ENCODE measurements at regions not wholly inside any gene's neighbourhood (a gene's known extent, or its start where the extent isn't known, plus 50 kb on each side); places are given as distances from the start of the nearest gene placed in this dataset.

- TF ChIP-seq, protein P1, sequence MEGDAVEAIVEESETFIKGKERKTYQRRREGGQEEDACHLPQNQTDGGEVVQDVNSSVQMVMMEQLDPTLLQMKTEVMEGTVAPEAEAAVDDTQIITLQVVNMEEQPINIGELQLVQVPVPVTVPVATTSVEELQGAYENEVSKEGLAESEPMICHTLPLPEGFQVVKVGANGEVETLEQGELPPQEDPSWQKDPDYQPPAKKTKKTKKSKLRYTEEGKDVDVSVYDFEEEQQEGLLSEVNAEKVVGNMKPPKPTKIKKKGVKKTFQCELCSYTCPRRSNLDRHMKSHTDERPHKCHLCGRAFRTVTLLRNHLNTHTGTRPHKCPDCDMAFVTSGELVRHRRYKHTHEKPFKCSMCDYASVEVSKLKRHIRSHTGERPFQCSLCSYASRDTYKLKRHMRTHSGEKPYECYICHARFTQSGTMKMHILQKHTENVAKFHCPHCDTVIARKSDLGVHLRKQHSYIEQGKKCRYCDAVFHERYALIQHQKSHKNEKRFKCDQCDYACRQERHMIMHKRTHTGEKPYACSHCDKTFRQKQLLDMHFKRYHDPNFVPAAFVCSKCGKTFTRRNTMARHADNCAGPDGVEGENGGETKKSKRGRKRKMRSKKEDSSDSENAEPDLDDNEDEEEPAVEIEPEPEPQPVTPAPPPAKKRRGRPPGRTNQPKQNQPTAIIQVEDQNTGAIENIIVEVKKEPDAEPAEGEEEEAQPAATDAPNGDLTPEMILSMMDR (IDR thresholded peaks at IDR 0.05; ENCODE audit: control extremely low read depth, extremely low read depth, low read depth, missing control alignments): no peak
- ChIA-PET CTCF (no interaction called here), POLR2A (no interaction called here)
- no peak for DNase-seq (ENCODE audit: extremely low spot score)
Measured at GRCh38 chr5:62138607-62139006, 167.4 kb upstream of the KIF2A start.

GRCh38 chr5:62139741-62140140 lies 166.3 kb upstream of the KIF2A start:
- ChIA-PET POLR2A (no interaction called here), CTCF (no interaction called here)
- DNase-seq (ENCODE audit: extremely low spot score): no peak
- TF ChIP-seq, protein P1 (IDR thresholded peaks at IDR 0.05; ENCODE audit: control extremely low read depth, extremely low read depth, low read depth, missing control alignments): no peak

- CTCF ChIA-PET: interaction anchor here (1.8 kb wide), 1 partner anchor 15 kb away, joined by 7 read pairs; no protein-coding TSS in a partner anchor
Measured at GRCh38 chr5:62142351-62142750, 163.7 kb upstream of the KIF2A start.

GRCh38 chr5:62143268-62144229 lies 162.5 kb upstream of the KIF2A start:
- POLR2A ChIA-PET: no interaction called here
- CTCF ChIA-PET: interaction anchor here (0.8 to 1.8 kb wide), 6 partner anchors 9 to 322 kb away, joined by 3 to 7 read pairs (median 4); no protein-coding TSS in a partner anchor
- no peak for DNase-seq (ENCODE audit: extremely low spot score)
- TF ChIP-seq, protein P1 (IDR thresholded peaks at IDR 0.05; ENCODE audit: control extremely low read depth, extremely low read depth, low read depth, missing control alignments): peak; percentile 45

More at GRCh38 chr5:62142351-62142750, 163.7 kb upstream of the KIF2A start:
- POLR2A ChIA-PET: no interaction called here
- no peak for DNase-seq (ENCODE audit: extremely low spot score)
- TF ChIP-seq, protein P1 (IDR thresholded peaks at IDR 0.05; ENCODE audit: control extremely low read depth, extremely low read depth, low read depth, missing control alignments): no peak

GRCh38 chr5:62144401-62145022 lies 161.5 kb upstream of the KIF2A start:
- DNase-seq (ENCODE audit: extremely low spot score): no peak
- TF ChIP-seq, protein P1 (IDR thresholded peaks at IDR 0.05; ENCODE audit: control extremely low read depth, extremely low read depth, low read depth, missing control alignments): no peak
- CTCF ChIA-PET: interaction anchor here (0.9 to 1.8 kb wide), 3 partner anchors 12 to 97 kb away, joined by 3 to 7 read pairs (median 7); no protein-coding TSS in a partner anchor
- POLR2A ChIA-PET: no interaction called here

DNA sequence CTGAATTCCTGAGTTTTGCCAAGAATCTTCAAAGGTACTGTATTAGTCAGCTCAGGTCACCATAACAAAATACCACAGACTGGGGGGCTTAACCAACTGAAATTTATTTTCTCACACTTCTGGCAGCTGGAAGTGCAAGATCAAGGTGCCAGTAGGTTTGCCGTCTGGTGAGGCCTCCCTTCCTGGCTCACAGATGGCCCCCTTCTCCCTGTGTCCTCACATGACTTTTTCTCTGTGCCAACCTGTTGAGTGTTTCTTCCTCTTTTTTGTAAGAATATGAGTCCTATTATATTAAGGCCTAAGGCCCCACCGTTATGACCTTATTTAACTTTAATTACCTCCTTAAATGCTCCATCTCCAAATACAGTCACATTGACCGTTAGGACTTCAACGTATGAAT lies 156.1 kb upstream of the KIF2A start:
- TF ChIP-seq, protein P1 (IDR thresholded peaks at IDR 0.05; ENCODE audit: control extremely low read depth, extremely low read depth, low read depth, missing control alignments): no peak
- ChIA-PET CTCF (no interaction called here), POLR2A (no interaction called here)
- DNase-seq (ENCODE audit: extremely low spot score): no peak

Measured in GM10248 (cell line).